ENCODE measurements at regions not wholly inside any gene's neighbourhood (a gene's known extent, or its start where the extent isn't known, plus 50 kb on each side); places are given as distances from the start of the nearest gene placed in this dataset.

- no peak for TF ChIP-seq HDAC2 (IDR thresholded peaks at IDR 0.05; ENCODE audit: borderline replicate concordance in 1 of 2, low read depth in 2 of 2, low read length in 2 of 2)
Measured at GRCh38 chr1:240020871-240021270, 70.8 kb upstream of the FMN2 start (continued).

Measured in H1 (cell line).